Hematopoietic multipotent progenitor cell (in vitro differentiated cells): ENCODE measurements at regions not wholly inside any gene's neighbourhood (a gene's known extent, or its start where the extent isn't known, plus 50 kb on each side); places are given as distances from the start of the nearest gene placed in this dataset.
"Not testable (repeated sequence)": the region's sequence is repeated elsewhere in the genome, so short reads cannot be mapped to it uniquely, and the experiment has no call there.

Experiments
- DNase-seq, 3 donors: peaks; one replicate each; pipeline ENCODE4 v3.0.0-alpha.2; 2011 to 2015; ENCODE audit warnings: low read depth in 2 of 3, low spot score in 2 of 3

DNA sequence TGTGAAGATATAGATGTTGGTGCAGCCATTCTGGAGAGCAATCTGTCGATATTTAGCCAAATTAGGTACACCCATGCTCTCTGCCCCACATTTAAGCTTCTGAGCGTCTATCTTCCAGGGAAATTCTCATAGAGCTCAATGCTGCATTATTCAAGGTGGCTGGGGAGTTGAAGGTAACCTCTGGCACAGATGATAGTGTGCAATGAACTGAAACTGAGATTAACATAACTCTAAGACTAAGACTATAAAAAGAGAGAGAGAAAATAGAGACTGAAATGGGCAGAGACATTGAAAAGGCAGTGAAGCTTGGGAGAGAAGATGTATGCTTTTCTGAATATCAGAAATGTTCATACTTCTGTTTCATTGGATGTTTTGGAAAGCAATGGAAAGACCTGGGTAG lies 1197.0 kb upstream of the AUTS2 start:
- DNase-seq: no peak

DNA sequence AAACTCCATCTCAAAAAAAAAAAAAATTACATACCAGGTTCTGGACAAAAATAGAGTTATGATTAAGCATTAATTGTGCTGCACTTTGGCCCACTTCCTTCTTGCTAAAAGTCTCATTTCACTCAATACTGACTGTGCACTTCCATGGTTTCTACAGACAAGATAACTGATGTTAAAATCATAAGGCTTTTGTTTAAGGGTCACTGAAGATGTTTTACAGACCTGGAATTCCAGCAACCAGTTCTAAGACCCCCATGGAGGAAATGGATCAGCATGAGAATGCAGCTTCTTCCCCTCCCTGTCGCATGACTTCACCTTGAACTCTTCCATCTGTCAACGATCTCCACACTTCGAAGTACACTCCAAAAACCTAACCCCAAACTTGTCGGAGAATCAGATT lies 1191.8 kb upstream of the AUTS2 start:
- no peak for DNase-seq

- DNase-seq: no peak
Observed at GRCh38 chr7:68407460-68407859, 1190.8 kb upstream of the AUTS2 start.

DNA sequence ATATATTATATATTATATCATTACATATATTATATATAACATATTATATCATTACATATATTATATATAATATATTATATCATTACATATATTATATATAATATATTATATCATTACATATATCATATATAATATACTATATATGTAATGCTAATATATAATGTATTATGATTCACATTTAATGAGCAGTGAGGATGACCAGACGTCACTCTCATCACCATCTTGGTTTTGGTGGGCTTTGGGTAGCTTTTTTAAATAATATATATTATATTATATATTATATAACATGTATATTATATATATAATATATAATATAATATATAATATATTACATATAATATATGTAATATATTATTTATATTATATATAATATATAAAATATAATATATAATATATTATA lies 1189.4 kb upstream of the AUTS2 start:
- no peak for DNase-seq

GRCh38 chr7:68409851-68410250 lies 1188.4 kb upstream of the AUTS2 start:
- no peak for DNase-seq

GRCh38 chr7:68410693-68411092 lies 1187.6 kb upstream of the AUTS2 start:
- not testable (repeated sequence) for DNase-seq

DNA sequence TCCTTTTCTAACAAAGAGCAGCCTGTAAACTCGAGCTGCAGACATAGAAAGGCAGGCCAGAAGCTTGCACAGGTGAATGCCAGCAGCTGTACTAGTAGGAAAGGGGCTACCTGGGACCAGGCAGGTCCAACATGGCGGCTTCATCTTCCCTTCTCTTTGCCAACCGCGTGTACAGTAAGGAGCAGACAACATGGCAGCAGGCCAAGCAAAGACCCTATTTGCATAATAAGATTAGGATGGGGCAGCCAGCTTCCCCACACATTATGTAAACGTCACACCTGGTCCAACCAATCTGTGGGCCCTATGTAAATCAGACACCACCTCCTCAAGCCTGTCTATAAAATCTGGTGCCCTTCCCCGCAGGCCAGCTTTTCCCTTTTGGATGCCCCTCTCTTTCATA lies 1186.5 kb upstream of the AUTS2 start:
- no peak for DNase-seq

- no peak for DNase-seq
Observed at GRCh38 chr7:68414631-68415425, 1183.4 kb upstream of the AUTS2 start.

DNA sequence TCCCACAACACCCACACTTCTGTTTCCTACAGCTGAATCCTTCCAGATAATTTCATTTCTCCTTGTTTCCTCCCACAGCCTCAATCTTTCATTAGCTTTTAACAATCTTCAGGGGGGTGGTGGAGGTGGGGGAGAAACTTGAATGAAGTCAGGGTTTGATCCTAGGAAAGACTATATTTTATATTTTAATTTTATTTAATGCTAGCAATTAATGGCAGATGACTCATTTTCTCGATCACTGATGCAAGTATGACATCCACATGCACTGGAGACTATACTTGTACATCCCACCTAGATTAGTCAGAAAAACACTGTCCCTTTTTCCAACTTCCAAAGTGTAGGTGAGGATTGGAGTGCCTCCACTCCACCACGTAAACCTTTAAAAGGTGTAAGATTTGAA lies 1181.3 kb upstream of the AUTS2 start:
- DNase-seq: no peak

DNA sequence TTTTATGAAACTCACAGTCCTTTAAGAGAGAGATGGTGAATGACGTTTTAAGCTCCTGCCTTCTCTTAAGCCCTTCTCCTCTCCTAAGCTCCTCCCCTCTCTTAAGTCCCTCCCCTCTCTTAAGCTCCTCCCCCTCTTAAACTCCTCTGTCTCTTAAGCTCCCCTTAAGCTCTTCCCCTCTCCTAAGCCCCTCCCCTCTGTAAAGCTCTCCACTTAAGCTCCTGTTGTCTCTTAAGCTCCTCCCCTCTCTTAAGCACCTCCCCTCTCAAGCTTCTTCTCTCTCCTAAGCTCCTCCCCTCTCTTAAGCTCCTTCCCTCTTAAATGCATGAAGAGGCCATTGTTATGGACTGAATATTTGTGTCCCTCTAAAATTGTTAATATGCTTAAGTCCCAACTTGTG lies 1180.6 kb upstream of the AUTS2 start:
- no peak for DNase-seq

- DNase-seq: no peak
Observed at GRCh38 chr7:68420342-68421192, 1177.7 kb upstream of the AUTS2 start.

DNA sequence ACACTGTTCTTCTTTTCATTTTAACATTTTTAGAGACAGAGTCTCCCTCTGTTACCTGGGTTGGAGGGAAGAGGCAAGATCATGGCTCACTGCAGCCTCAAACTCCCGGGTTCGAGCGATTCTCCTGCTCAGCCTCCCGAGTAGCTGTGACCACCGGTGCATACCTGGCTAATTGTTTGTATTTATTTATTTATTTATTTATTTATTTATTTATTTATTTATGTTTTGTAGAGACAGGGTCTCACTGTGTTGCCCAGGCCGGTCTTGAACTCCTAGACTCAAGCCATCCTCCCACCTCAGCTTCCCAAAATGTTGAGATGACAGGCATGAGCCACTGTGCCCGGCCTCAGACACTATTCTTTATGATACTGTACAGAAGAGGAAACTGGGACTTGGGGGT lies 1176.6 kb upstream of the AUTS2 start:
- no peak for DNase-seq

- DNase-seq: no peak
Observed at GRCh38 chr7:68422281-68422680, 1176.0 kb upstream of the AUTS2 start.

DNA sequence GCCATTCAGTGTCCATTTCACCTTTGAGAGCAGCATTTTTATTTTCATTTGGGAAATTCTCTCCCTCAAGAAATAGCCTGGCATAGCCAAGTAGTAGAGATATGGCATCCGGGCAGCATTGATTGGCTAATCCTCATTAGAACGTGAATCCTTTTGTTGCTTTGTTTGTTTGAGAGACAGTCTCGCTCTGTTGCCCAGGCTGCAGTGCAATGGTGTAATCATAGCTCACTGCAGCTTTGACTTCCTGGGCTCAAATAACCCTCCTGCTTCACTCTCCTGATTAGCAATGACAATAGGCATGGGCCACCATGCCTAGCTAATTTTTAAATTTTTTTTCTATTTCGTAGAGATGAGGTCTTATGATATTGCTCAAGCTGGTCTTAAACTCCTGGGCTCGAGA lies 1174.9 kb upstream of the AUTS2 start:
- DNase-seq: no peak

- no peak for DNase-seq
Observed at GRCh38 chr7:68424658-68425297, 1173.5 kb upstream of the AUTS2 start.

DNA sequence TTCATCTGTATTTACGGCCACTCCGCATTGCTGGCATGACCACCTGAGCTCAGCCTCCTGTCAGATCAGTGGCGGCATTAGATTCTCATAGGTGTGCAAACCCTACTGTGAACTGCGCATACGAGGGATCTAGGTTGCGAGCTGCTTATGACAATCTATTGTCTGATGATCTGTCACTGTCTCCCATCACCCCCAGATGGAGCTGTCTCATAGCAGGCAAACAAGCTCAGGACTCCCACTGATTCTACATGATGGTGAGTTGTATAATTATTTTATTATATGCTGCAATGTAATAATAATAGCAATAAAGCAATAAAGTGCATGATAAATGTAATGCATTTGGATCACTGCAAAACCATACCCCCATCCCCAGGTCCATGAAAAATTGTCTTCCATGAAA lies 1172.9 kb upstream of the AUTS2 start:
- no peak for DNase-seq

- no peak for DNase-seq
Observed at GRCh38 chr7:68429411-68430117, 1168.7 kb upstream of the AUTS2 start.

GRCh38 chr7:68432585-68432984 lies 1165.7 kb upstream of the AUTS2 start:
- no peak for DNase-seq

DNA sequence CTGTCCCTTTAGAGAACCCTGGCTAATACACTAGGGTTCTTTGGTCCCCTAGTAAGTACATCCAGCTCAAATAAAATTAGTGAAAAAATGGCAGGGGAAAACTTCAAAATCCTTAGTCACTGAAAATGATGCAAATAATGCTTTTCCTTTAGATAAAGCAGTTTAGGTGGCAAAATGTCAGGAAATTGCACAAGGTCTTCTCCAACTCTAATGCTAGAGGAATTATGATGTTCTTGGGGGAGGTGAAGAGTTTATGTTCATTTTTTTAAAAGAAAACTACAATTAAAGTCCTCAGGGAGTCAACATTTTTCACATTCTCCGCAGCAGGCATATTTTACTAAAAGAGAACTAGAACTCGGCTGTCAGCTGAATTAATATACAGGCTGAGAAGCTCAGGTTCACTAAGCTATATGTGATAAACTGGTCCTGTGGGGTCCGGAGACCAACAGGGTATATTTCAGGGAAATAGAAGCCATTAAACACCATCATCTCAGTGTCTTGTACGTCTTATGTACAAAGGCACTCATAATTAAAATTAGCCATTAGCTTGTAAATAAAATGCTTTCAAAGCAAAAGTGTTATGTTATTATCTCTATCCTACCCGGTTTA lies 1164.7 kb upstream of the AUTS2 start:
- no peak for DNase-seq

- DNase-seq: no peak
Observed at GRCh38 chr7:68434857-68435256, 1163.4 kb upstream of the AUTS2 start.

- no peak for DNase-seq
Observed at GRCh38 chr7:68438016-68438415, 1160.3 kb upstream of the AUTS2 start.
